ENCODE measurements at regions not wholly inside any gene's neighbourhood (a gene's known extent, or its start where the extent isn't known, plus 50 kb on each side); places are given as distances from the start of the nearest gene placed in this dataset.
A peak's percentile ranks its signal among the peaks of the same experiment; 100 is the strongest.

- no peak for DNase-seq (ENCODE audit: low read depth)
Measured at GRCh38 chr3:182216311-182216970, 504.7 kb downstream of the SOX2 start.

GRCh38 chr3:182220013-182220412, 508.3 kb downstream of the SOX2 start:
- DNase-seq (ENCODE audit: low read depth) = no peak

- DNase-seq (ENCODE audit: low read depth) = no peak
Measured at GRCh38 chr3:182220471-182220870, 508.7 kb downstream of the SOX2 start.

- no peak for DNase-seq (ENCODE audit: low read depth)
Measured at GRCh38 chr3:182226995-182227394, 515.3 kb downstream of the SOX2 start.

- DNase-seq (ENCODE audit: low read depth) = no peak
Measured at GRCh38 chr3:182233405-182233804, 521.7 kb downstream of the SOX2 start.

GRCh38 chr3:182233957-182234356, 522.2 kb downstream of the SOX2 start:
- DNase-seq (ENCODE audit: low read depth) = no peak

GRCh38 chr3:182234881-182235280, 523.2 kb downstream of the SOX2 start:
- DNase-seq (ENCODE audit: low read depth) = no peak

GRCh38 chr3:182235504-182235903, 523.8 kb downstream of the SOX2 start:
- no peak for DNase-seq (ENCODE audit: low read depth)

- peak; percentile 42 for DNase-seq (ENCODE audit: low read depth)
Measured at GRCh38 chr3:182238126-182238525, 526.4 kb downstream of the SOX2 start.

GRCh38 chr3:182239316-182239715, 527.6 kb downstream of the SOX2 start:
- no peak for DNase-seq (ENCODE audit: low read depth)

GRCh38 chr3:182240474-182240873, 528.7 kb downstream of the SOX2 start:
- no peak for DNase-seq (ENCODE audit: low read depth)

GRCh38 chr3:182241196-182241765, 529.6 kb downstream of the SOX2 start:
- DNase-seq (ENCODE audit: low read depth) = no peak

- peak; percentile 38 for DNase-seq (ENCODE audit: low read depth)
Measured at GRCh38 chr3:182241766-182242488, 530.2 kb downstream of the SOX2 start.

- DNase-seq (ENCODE audit: low read depth) = no peak
Measured at GRCh38 chr3:182242489-182242942, 530.8 kb downstream of the SOX2 start.

GRCh38 chr3:182243625-182244024, 531.9 kb downstream of the SOX2 start:
- DNase-seq (ENCODE audit: low read depth) = no peak

GRCh38 chr3:182244222-182244971, 532.7 kb downstream of the SOX2 start:
- DNase-seq (ENCODE audit: low read depth) = no peak

GRCh38 chr3:182245059-182245458, 533.3 kb downstream of the SOX2 start:
- DNase-seq (ENCODE audit: low read depth) = no peak

GRCh38 chr3:182246870-182247269, 535.1 kb downstream of the SOX2 start:
- no peak for DNase-seq (ENCODE audit: low read depth)

- no peak for DNase-seq (ENCODE audit: low read depth)
Measured at GRCh38 chr3:182248349-182248880, 536.7 kb downstream of the SOX2 start.

- DNase-seq (ENCODE audit: low read depth) = no peak
Measured at GRCh38 chr3:182252802-182253201, 540.5 kb upstream of the ATP11B start.

GRCh38 chr3:182255158-182255557, 538.1 kb upstream of the ATP11B start:
- DNase-seq (ENCODE audit: low read depth) = no peak

- DNase-seq (ENCODE audit: low read depth) = no peak
Measured at GRCh38 chr3:182257361-182257760, 535.9 kb upstream of the ATP11B start.

Data from non-pigmented ciliary epithelial cell (primary cell).